ENCODE measurements at regions not wholly inside any gene's neighbourhood (a gene's known extent, or its start where the extent isn't known, plus 50 kb on each side); places are given as distances from the start of the nearest gene placed in this dataset.

- no peak overlapping the region for H3K4me3 ChIP-seq (ENCODE audit: low read depth, low read length)
- TF ChIP-seq CTCF (IDR thresholded peaks at IDR 0.05; ENCODE audit: insufficient read depth, low read length, missing control alignments) = no peak
- ChIA-PET POLR2A (no interaction called here), CTCF (interaction anchor here (1.5 kb wide), 1 partner anchor 47 kb away, joined by 4 read pairs; no protein-coding TSS in a partner anchor)
- DNase-seq (ENCODE audit: low read depth, low spot score) = no peak
Measured at GRCh38 chr3:194268654-194269512, 82.2 kb downstream of the CPN2 start.

- no peak for TF ChIP-seq CTCF (IDR thresholded peaks at IDR 0.05; ENCODE audit: insufficient read depth, low read length, missing control alignments)
- ChIA-PET CTCF (interaction anchor here (1.5 kb wide), 1 partner anchor 46 kb away, joined by 4 read pairs; no protein-coding TSS in a partner anchor), POLR2A (no interaction called here)
- DNase-seq (ENCODE audit: low read depth, low spot score) = no peak
- H3K4me3 ChIP-seq (ENCODE audit: low read depth, low read length) = no peak overlapping the region
Measured at GRCh38 chr3:194269610-194270145, 81.5 kb downstream of the CPN2 start.

GRCh38 chr3:194270627-194271459, 80.3 kb downstream of the CPN2 start:
- CTCF ChIA-PET = no interaction called here

GRCh38 chr3:194271460-194272035, 79.6 kb downstream of the CPN2 start:
- ChIA-PET POLR2A (no interaction called here), CTCF (interaction anchor here (1.4 kb wide), 1 partner anchor 8 kb away, joined by 4 read pairs; no protein-coding TSS in a partner anchor)
- no peak for TF ChIP-seq CTCF (IDR thresholded peaks at IDR 0.05; ENCODE audit: insufficient read depth, low read length, missing control alignments)
- H3K4me3 ChIP-seq (ENCODE audit: low read depth, low read length) = no peak overlapping the region
- DNase-seq (ENCODE audit: low read depth, low spot score) = no peak

More at GRCh38 chr3:194270627-194271459, 80.3 kb downstream of the CPN2 start:
- DNase-seq (ENCODE audit: low read depth, low spot score) = no peak
- H3K4me3 ChIP-seq (ENCODE audit: low read depth, low read length) = no peak overlapping the region
- TF ChIP-seq CTCF (IDR thresholded peaks at IDR 0.05; ENCODE audit: insufficient read depth, low read length, missing control alignments) = no peak
- POLR2A ChIA-PET = no interaction called here

- no peak for TF ChIP-seq CTCF (IDR thresholded peaks at IDR 0.05; ENCODE audit: insufficient read depth, low read length, missing control alignments)
- POLR2A ChIA-PET = no interaction called here
- DNase-seq (ENCODE audit: low read depth, low spot score) = no peak
- no peak overlapping the region for H3K4me3 ChIP-seq (ENCODE audit: low read depth, low read length)
- CTCF ChIA-PET = interaction anchor here (1.4 kb wide), 1 partner anchor 9 kb away, joined by 4 read pairs; no protein-coding TSS in a partner anchor
Measured at GRCh38 chr3:194272221-194272620, 78.9 kb downstream of the CPN2 start.

All from AG04449 (cell line).